ENCODE measurements at regions not wholly inside any gene's neighbourhood (a gene's known extent, or its start where the extent isn't known, plus 50 kb on each side); places are given as distances from the start of the nearest gene placed in this dataset.

DNA sequence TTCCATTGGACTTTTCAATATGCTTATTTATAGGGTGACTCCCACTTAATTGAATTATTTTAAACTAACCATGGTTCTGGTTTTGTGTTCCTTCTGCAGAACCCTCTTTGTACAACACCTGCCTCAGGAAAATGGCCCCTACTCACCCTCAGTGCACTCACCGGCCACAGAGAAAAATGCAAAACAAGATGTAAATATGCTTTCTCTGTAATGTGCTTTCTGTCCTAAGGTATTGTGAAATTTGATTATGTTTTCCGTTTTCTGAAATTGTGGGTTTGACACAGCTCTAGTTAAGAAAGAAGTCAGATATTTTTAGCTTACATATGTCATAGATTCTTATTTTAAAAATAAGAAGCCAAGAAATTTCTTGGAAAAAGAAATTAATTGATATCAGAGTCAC lies 357.7 kb upstream of the SMIM21 start:
- TF ChIP-seq, protein P1, sequence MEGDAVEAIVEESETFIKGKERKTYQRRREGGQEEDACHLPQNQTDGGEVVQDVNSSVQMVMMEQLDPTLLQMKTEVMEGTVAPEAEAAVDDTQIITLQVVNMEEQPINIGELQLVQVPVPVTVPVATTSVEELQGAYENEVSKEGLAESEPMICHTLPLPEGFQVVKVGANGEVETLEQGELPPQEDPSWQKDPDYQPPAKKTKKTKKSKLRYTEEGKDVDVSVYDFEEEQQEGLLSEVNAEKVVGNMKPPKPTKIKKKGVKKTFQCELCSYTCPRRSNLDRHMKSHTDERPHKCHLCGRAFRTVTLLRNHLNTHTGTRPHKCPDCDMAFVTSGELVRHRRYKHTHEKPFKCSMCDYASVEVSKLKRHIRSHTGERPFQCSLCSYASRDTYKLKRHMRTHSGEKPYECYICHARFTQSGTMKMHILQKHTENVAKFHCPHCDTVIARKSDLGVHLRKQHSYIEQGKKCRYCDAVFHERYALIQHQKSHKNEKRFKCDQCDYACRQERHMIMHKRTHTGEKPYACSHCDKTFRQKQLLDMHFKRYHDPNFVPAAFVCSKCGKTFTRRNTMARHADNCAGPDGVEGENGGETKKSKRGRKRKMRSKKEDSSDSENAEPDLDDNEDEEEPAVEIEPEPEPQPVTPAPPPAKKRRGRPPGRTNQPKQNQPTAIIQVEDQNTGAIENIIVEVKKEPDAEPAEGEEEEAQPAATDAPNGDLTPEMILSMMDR (IDR thresholded peaks at IDR 0.05) = no peak
- no peak for TF ChIP-seq POLR2A (IDR thresholded peaks at IDR 0.05)
